GM20000 (cell line): ENCODE measurements at regions not wholly inside any gene's neighbourhood (a gene's known extent, or its start where the extent isn't known, plus 50 kb on each side); places are given as distances from the start of the nearest gene placed in this dataset.

ENCODE experiments used
- DNase-seq: peaks from one replicate; pipeline ENCODE4 v3.0.0; 2012; ENCODE audit warnings: low spot score
- TF ChIP-seq, protein P1 (sequence below): IDR thresholded peaks from 2 replicates; pipeline ENCODE4 v1.5.1; 2012; ENCODE audit warnings: mild to moderate bottlenecking, control low read depth; ENCODE audit errors: extremely low read depth, missing control alignments

DNA sequence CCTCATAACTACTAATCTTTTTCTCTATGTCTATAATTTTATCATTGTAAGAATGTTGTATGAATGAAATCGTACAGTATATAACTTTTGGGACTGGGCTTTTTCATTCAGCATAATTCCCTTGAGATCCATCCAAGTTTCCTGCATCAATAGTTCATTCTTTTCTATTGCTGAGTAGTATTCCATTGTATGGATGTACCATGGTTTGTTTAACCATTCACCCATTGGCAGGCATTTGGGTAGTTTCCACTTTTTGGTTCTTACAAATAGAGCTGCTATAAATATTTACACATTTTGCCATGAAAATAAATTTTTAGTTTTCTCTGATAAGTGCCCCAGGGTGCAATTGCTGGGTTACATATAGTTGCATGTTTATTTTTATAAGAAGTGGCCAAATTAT, 659.8 kb downstream of the RAPGEF2 start:
- no peak for DNase-seq
- TF ChIP-seq, protein P1, sequence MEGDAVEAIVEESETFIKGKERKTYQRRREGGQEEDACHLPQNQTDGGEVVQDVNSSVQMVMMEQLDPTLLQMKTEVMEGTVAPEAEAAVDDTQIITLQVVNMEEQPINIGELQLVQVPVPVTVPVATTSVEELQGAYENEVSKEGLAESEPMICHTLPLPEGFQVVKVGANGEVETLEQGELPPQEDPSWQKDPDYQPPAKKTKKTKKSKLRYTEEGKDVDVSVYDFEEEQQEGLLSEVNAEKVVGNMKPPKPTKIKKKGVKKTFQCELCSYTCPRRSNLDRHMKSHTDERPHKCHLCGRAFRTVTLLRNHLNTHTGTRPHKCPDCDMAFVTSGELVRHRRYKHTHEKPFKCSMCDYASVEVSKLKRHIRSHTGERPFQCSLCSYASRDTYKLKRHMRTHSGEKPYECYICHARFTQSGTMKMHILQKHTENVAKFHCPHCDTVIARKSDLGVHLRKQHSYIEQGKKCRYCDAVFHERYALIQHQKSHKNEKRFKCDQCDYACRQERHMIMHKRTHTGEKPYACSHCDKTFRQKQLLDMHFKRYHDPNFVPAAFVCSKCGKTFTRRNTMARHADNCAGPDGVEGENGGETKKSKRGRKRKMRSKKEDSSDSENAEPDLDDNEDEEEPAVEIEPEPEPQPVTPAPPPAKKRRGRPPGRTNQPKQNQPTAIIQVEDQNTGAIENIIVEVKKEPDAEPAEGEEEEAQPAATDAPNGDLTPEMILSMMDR, result no peak

DNA sequence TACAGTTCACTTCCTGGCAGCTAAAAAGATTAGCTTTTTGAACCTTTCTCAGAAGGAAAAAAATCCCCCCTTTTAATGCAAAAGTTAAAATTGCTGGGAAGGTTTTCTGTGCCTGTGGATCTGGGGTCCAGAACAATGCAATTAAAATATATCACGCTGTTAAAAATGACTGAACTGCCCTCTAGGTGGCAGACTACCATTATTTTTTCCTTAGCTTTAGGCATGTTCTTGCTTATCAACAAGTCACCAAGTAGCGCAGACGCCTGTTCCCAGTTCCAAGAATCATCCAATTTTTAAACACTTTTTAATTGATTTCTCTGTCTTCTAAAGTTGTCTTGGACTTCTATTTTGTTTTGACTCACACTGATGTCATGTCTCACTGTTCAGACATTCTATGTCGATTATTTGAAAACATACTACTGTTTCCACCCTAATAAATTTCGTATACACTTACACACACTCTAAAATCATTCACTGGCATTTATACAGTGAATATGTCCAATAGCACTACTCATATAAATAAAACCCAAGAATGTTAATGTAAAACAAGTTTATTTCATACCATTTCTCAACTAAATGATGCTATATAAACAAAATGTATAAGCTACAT, 661.6 kb downstream of the RAPGEF2 start:
- peak; percentile 26 for DNase-seq
- TF ChIP-seq, protein P1, result peak; percentile 59

DNA sequence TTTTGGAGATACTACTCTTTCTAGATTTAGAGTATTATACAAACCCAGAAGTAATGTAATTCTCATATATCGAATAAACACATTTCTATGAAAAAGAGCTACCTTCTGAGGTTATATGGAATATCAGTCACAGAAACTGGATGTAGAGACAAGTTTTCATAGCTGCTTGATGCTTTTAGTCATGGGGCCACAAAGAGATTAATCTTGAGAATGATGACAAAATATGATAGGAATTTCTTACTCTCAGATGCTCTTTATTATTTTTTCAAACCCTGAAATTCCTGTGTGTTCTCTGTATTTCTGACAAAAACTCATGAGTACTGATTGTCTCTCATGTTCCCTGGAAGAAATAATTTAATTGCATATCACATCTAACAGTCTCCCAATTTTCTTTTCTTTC, 662.5 kb downstream of the RAPGEF2 start:
- DNase-seq, result no peak
- TF ChIP-seq, protein P1, result no peak

DNA sequence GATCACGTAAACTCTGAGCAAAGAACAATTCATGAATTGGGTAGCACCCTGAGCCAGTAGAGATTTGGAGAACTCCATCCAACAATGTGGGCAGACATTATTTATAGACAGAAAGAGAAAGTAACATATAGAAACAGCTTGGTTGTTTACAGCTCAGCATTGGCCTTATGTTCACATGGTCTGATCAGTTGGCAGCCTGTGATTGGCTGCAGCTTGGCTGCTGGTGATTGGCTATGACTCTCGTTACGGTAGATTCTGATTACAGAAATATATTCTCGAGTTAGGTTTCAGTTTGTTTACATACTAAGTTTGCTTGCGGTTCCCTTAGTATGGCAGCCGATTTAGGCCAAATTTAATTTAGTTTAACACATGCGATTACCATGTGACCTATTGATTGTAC, 663.4 kb downstream of the RAPGEF2 start:
- TF ChIP-seq, protein P1, result no peak
- no peak for DNase-seq

DNA sequence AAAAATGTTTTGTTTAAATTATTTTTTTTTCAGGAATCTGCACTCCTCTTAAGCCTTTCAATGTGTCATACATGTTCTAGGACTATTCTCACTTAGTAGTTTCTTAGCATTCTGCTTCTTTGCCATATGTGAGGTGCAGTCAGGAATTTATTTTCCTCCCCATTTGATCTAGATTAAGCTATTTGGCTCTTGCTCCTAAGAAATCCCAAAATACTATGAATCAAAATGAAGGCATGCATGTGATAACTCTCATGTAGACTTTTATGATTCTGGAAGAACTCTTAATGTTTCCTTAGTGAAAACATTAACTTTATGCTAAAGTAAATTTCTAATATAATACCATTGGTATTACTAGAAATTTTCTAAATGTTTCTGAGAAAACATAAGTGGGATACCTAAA, 664.5 kb downstream of the RAPGEF2 start:
- TF ChIP-seq, protein P1, result no peak
- DNase-seq, result no peak

DNA sequence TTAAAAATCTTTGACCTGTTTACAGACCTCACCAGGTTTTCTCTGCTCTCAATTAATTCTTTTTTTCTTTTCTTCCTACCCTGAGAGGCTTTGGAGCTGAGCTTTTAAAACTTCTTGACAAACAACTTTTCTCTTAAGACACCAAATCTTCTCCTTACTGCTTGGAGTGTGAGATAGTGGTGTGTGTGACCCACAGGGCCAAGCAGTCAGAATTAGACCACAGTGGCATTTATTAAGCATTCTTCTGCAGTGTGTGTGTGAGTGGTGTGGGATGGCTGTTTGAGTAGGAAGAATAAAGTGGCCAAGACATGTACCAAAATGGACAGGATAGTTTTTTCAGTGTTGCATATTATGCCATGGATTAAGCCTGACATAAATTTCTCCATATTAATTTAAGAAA, 665.1 kb downstream of the RAPGEF2 start:
- DNase-seq, result no peak
- TF ChIP-seq, protein P1, result no peak

DNA sequence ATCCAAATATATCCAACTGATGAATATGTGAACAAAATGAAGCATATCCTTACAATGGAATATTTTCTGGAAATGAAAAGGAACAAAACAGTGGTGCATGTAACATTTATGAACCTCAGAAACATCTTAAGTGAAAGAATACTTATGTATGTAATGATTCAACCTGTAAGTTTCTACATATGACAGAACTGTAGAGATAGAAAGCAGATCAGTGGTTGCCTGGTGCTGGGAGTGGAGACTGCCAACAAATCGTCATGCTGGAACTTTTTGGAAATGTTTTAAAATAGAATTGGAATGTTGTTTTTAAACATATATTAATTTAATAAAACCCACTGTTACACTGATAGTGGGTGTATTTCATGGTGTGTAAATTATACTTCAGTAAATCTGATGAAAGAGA, 667.5 kb downstream of the RAPGEF2 start:
- TF ChIP-seq, protein P1, result no peak
- no peak for DNase-seq
